A673 (cell line): ENCODE measurements at regions not wholly inside any gene's neighbourhood (a gene's known extent, or its start where the extent isn't known, plus 50 kb on each side); places are given as distances from the start of the nearest gene placed in this dataset.

ENCODE experiments used
- BruUV-seq: library from RNA; stranded (reverse); fragments of 400-500 nt; replicated peaks from 2 replicates; lab custom pipeline; 2021; lab: Mats Ljungman, UMichigan
- CTCF ChIA-PET: fragments of 300-600 bp; sonication (Branson Sonifier 250); formaldehyde crosslinking; loops from one replicate; lab custom pipeline; 2022; ENCODE audit warnings: antibody characterized with exemption; lab: Charles Lee
- POLR2A ChIA-PET: fragments of 300-600 bp; sonication (Branson Sonifier 250); formaldehyde crosslinking; loops from one replicate; lab custom pipeline; 2022; ENCODE audit warnings: antibody characterized with exemption; ENCODE audit not compliant: low non-redundant PET; lab: Charles Lee
- DNase-seq: peaks from one replicate; pipeline ENCODE4 v3.0.0-alpha.2; 2015; ENCODE audit warnings: low spot score
- H3K27ac ChIP-seq: fragments of 200-600 bp; sonication (generic); 2 replicates; pipeline ENCODE4 v1.5.1; 2016; ENCODE audit warnings: mixed run types, low read depth, mild to moderate bottlenecking, mixed read lengths, antibody characterized with exemption, low read length; ENCODE audit not compliant: poor library complexity, severe bottlenecking
- H3K27me3 ChIP-seq: fragments of 200-600 bp; sonication (generic); replicated peaks from 2 replicates; pipeline ENCODE4 v1.6.1; 2017; ENCODE audit warnings: mixed run types, low read depth, mild to moderate bottlenecking, mixed read lengths, antibody characterized with exemption, low read length; ENCODE audit not compliant: insufficient read depth, poor library complexity
- H3K36me3 ChIP-seq: fragments of 200-600 bp; sonication (generic); 2 replicates; pipeline ENCODE4 v1.6.1; 2016; ENCODE audit warnings: mixed run types, mild to moderate bottlenecking, mixed read lengths, antibody characterized with exemption, low read length; ENCODE audit not compliant: insufficient read depth, poor library complexity, severe bottlenecking
- H3K4me1 ChIP-seq: fragments of 200-600 bp; sonication (generic); 2 replicates; pipeline ENCODE4 v1.6.1; 2017; ENCODE audit warnings: mixed run types, mild to moderate bottlenecking, mixed read lengths, antibody characterized with exemption, low read length; ENCODE audit not compliant: insufficient read depth, poor library complexity, severe bottlenecking
- H3K4me3 ChIP-seq: fragments of 200-600 bp; sonication (generic); 2 replicates; pipeline ENCODE4 v1.5.1; 2016; ENCODE audit warnings: low read depth, mixed run types, mild to moderate bottlenecking, mixed read lengths, low read length; ENCODE audit not compliant: poor library complexity, severe bottlenecking
- H3K9me3 ChIP-seq: fragments of 200-600 bp; sonication (generic); 2 replicates; pipeline ENCODE4 v1.6.1; 2016; ENCODE audit warnings: mixed run types, low read depth, mild to moderate bottlenecking, mixed read lengths, antibody characterized with exemption, low read length; ENCODE audit not compliant: poor library complexity, severe bottlenecking
- CTCF ChIP-seq: fragments of 300-800, 200-600 bp; sonication (generic); conservative IDR thresholded peaks from 2 replicates; pipeline ENCODE4 v1.5.1; 2017; ENCODE audit warnings: low read depth, mild to moderate bottlenecking, antibody characterized with exemption, low read length, moderate library complexity, mixed read lengths
- EZH2 ChIP-seq: fragments of 200-600 bp; sonication (generic); IDR thresholded peaks from 2 replicates; pipeline ENCODE4 v1.6.1; 2017; ENCODE audit warnings: borderline replicate concordance, low read depth, mild to moderate bottlenecking, mixed read lengths, antibody characterized with exemption, low read length; ENCODE audit not compliant: poor library complexity, severe bottlenecking
- intact Hi-C: fragments of 100-400 bp; cut with micrococcal nuclease; formaldehyde crosslinking; loops from one replicate; pipeline ENCODE4 v1.10.0; 2022; ENCODE audit not compliant: unreplicated experiment

- Histone ChIP-seq H3K4me1 (peaks cover 4% of the 10 kb centered on the region), H3K9me3 (no peaks in the 10 kb centered on the region), H3K27me3 (no peaks in the 10 kb centered on the region), H3K36me3 (no peaks in the 10 kb centered on the region), H3K4me3 (no peak overlapping the region), H3K27ac (no peak overlapping the region)
- intact Hi-C loops = no loop called here
- POLR2A ChIA-PET = no interaction called here
- TF ChIP-seq EZH2 (no peak), CTCF (no peak)
- CTCF ChIA-PET = no interaction called here
- no TSS peak for BruUV-seq
- DNase-seq = no peak
Measured at GRCh38 chr2:54054774-54055173, 60.6 kb upstream of the ACYP2 start.

- peaks cover 4% of the 10 kb centered on the region for H3K4me1 ChIP-seq
- H3K36me3 ChIP-seq = no peaks in the 10 kb centered on the region
- H3K27ac ChIP-seq = no peak overlapping the region
- H3K9me3 ChIP-seq = no peaks in the 10 kb centered on the region
- H3K27me3 ChIP-seq = no peaks in the 10 kb centered on the region
- CTCF ChIA-PET = no interaction called here
- no peak overlapping the region for H3K4me3 ChIP-seq
- BruUV-seq = no TSS peak
- TF ChIP-seq CTCF (no peak), EZH2 (no peak)
- intact Hi-C loops = no loop called here
- POLR2A ChIA-PET = no interaction called here
- no peak for DNase-seq
Measured at GRCh38 chr2:54054271-54054670, 61.1 kb upstream of the ACYP2 start.

- ChIA-PET CTCF (no interaction called here), POLR2A (no interaction called here)
- no peaks in the 10 kb centered on the region for H3K27me3 ChIP-seq
Measured at GRCh38 chr2:54053830-54054229, 61.6 kb upstream of the ACYP2 start.

More at GRCh38 chr2:54053830-54054229, 61.6 kb upstream of the ACYP2 start:
- no peaks in the 10 kb centered on the region for H3K36me3 ChIP-seq
- TF ChIP-seq EZH2 = no peak
- peaks cover 4% of the 10 kb centered on the region for H3K4me1 ChIP-seq
- BruUV-seq = no TSS peak
- no peak overlapping the region for H3K27ac ChIP-seq
- intact Hi-C loops = no loop called here
- no peaks in the 10 kb centered on the region for H3K9me3 ChIP-seq
- no peak overlapping the region for H3K4me3 ChIP-seq
- DNase-seq = no peak
